HCT116 (cell line): ENCODE measurements at regions not wholly inside any gene's neighbourhood (a gene's known extent, or its start where the extent isn't known, plus 50 kb on each side); places are given as distances from the start of the nearest gene placed in this dataset.

Experiments
- ATAC-seq: fragments of 200-7000 bp; cut with Tn5 transposase; 2 replicates; pipeline ENCODE4 v1.9.1; 2020; ENCODE audit warnings: mild to moderate bottlenecking, moderate library complexity
- BruUV-seq: library from RNA; stranded (reverse); fragments of 400-500 nt; replicated peaks from 2 replicates; lab custom pipeline; 2021; lab: Mats Ljungman, UMichigan
- CTCF ChIA-PET: fragments of 300-600 bp; sonication (Branson Sonifier 250); formaldehyde crosslinking; loops from one replicate; lab custom pipeline; 2021; ENCODE audit warnings: antibody characterized with exemption; lab: Charles Lee
- POLR2A ChIA-PET: fragments of 300-600, 350-600 bp; sonication (Branson Sonifier 250); formaldehyde crosslinking; loops from one replicate; lab custom pipeline; 2021; ENCODE audit warnings: antibody characterized with exemption; lab: Charles Lee
- RAD21 ChIA-PET, 2 experiments: fragments of 300-600 bp; sonication (Branson Sonifier 250); formaldehyde crosslinking; loops; one replicate each; lab custom pipeline; 2023; ENCODE audit warnings: low total read pairs in 2 of 2; ENCODE audit not compliant: uncharacterized antibody in 2 of 2, unreplicated experiment in 2 of 2, low non-redundant PET in 1 of 2; lab: Charles Lee
- DNase-seq: peaks from one replicate; pipeline ENCODE4 v3.0.0-alpha.2; 2010; ENCODE audit warnings: low read depth, low spot score
- H2AFZ ChIP-seq: fragments of 200-600 bp; shearing (Covaris generic), sonication (generic); 2 replicates; pipeline ENCODE4 v1.6.1; 2017; ENCODE audit warnings: low read depth, mixed run types, mixed read lengths, antibody characterized with exemption, low read length; ENCODE audit not compliant: poor library complexity, severe bottlenecking
- H3K27ac ChIP-seq: 2 replicates; pipeline ENCODE4 v1.5.1; 2012; ENCODE audit warnings: low read depth, low read length
- H3K27me3 ChIP-seq: fragments of 200-600 bp; sonication (generic); 2 replicates; pipeline ENCODE4 v1.6.1; 2016; ENCODE audit warnings: mixed run types, low read length, mixed read lengths; ENCODE audit not compliant: insufficient read depth
- H3K36me3 ChIP-seq, 2 experiments: fragments of 200-500 bp in 1 of 2; fragments of 200-600 bp in 1 of 2; sonication (Bioruptor generic) in 1 of 2; sonication (generic) in 1 of 2; 2 replicates each; pipeline versions ENCODE4 v1.5.1 to v1.6.1; 2014 to 2016; ENCODE audit warnings: low read length in 2 of 2, inconsistent platforms in 1 of 2, mixed read lengths in 1 of 2, mixed run types in 1 of 2; ENCODE audit not compliant: insufficient read depth in 2 of 2, control insufficient read depth in 1 of 2
- H3K4me1 ChIP-seq, 2 experiments: fragments of 200-600 bp in 1 of 2; sonication (generic) in 1 of 2; 2 replicates each; pipeline versions ENCODE4 v1.5.1 to v1.6.1; 2012 to 2017; ENCODE audit warnings: low read length in 2 of 2, inconsistent platforms in 1 of 2, mild to moderate bottlenecking in 1 of 2, mixed read lengths in 1 of 2, mixed run types in 1 of 2, moderate library complexity in 1 of 2; ENCODE audit not compliant: insufficient read depth in 2 of 2, control insufficient read depth in 1 of 2
- H3K4me2 ChIP-seq: fragments of 200-600 bp; sonication (generic); 2 replicates; pipeline ENCODE4 v1.6.1; 2017; ENCODE audit warnings: mixed run types, low read length, mixed read lengths
- H3K4me3 ChIP-seq, 2 experiments: fragments of 200-600 bp in 1 of 2; sonication (generic) in 1 of 2; replicated peaks in 1 of 2; 2 replicates each; pipeline ENCODE4 v1.5.1; 2011 to 2016; ENCODE audit warnings: low read length in 2 of 2, control low read depth in 1 of 2, low read depth in 1 of 2, mild to moderate bottlenecking in 1 of 2, mixed read lengths in 1 of 2, mixed run types in 1 of 2
- H3K79me2 ChIP-seq: fragments of 200-600 bp; sonication (generic); 2 replicates; pipeline ENCODE4 v1.6.1; 2017; ENCODE audit warnings: mild to moderate bottlenecking, mixed run types, low read length, moderate library complexity, mixed read lengths; ENCODE audit not compliant: insufficient read depth
- H3K9ac ChIP-seq: fragments of 200-600 bp; sonication (generic); 2 replicates; pipeline ENCODE4 v1.6.1; 2016; ENCODE audit warnings: low read length, mixed read lengths
- H3K9me2 ChIP-seq: fragments of 200-600 bp; sonication (generic), shearing (Covaris generic); 2 replicates; pipeline ENCODE4 v1.6.1; 2017; ENCODE audit warnings: mixed run types, mild to moderate bottlenecking, moderate library complexity; ENCODE audit not compliant: insufficient read depth
- H3K9me3 ChIP-seq, 2 experiments: fragments of 200-500 bp in 1 of 2; fragments of 200-600 bp in 1 of 2; sonication (Bioruptor generic) in 1 of 2; sonication (generic) in 1 of 2; 2 replicates each; pipeline ENCODE4 v1.6.1; 2014 to 2017; ENCODE audit warnings: low read length in 2 of 2, mixed read lengths in 2 of 2, inconsistent platforms in 1 of 2, low read depth in 1 of 2, mild to moderate bottlenecking in 1 of 2, mixed run types in 1 of 2, moderate library complexity in 1 of 2; ENCODE audit not compliant: control insufficient read depth in 1 of 2, insufficient read depth in 1 of 2
- H4K20me1 ChIP-seq: fragments of 200-600 bp; sonication (generic), shearing (Covaris generic); 2 replicates; pipeline ENCODE4 v1.6.1; 2017; ENCODE audit warnings: mixed run types, mild to moderate bottlenecking, moderate library complexity; ENCODE audit not compliant: insufficient read depth
- CBX3 ChIP-seq: IDR thresholded peaks from 2 replicates; pipeline ENCODE4 v1.6.1; 2012; ENCODE audit warnings: low read depth
- CEBPB ChIP-seq: IDR thresholded peaks from 2 replicates; pipeline ENCODE4 v1.6.1; 2012; ENCODE audit warnings: low read depth
- CTCF ChIP-seq, 3 experiments: fragments of 200-600 bp in 1 of 3; sonication (generic) in 1 of 3; IDR thresholded peaks in 2 of 3; conservative IDR thresholded peaks in 1 of 3; 2 replicates each; pipeline ENCODE4 v1.5.1; 2012 to 2017; ENCODE audit warnings: low read depth in 2 of 3, low read length in 2 of 3, antibody characterized with exemption in 1 of 3, borderline replicate concordance in 1 of 3, control low read depth in 1 of 3, mild to moderate bottlenecking in 1 of 3, mixed read lengths in 1 of 3, mixed run types in 1 of 3, moderate library complexity in 1 of 3; ENCODE audit not compliant: insufficient read depth in 1 of 3
- EGR1 ChIP-seq: IDR thresholded peaks from 2 replicates; pipeline ENCODE4 v1.6.1; 2012; ENCODE audit warnings: low read depth
- ELF1 ChIP-seq: IDR thresholded peaks from 2 replicates; pipeline ENCODE4 v1.6.1; 2012; ENCODE audit warnings: low read depth, borderline replicate concordance
- EZH2 ChIP-seq: fragments of 200-600 bp; sonication (generic); IDR thresholded peaks from 2 replicates; pipeline ENCODE4 v1.6.1; 2017; ENCODE audit warnings: antibody characterized with exemption, mixed run types
- EZH2phosphoT487 ChIP-seq: fragments of 200-600 bp; IDR thresholded peaks from 2 replicates; pipeline ENCODE4 v1.6.1; 2018; ENCODE audit warnings: antibody characterized with exemption, borderline replicate concordance
- FOSL1 ChIP-seq: IDR thresholded peaks from 2 replicates; pipeline ENCODE4 v1.6.1; 2012; ENCODE audit warnings: low read depth
- JUND ChIP-seq: IDR thresholded peaks from 2 replicates; pipeline ENCODE4 v1.6.1; 2012
- POLR2A ChIP-seq: IDR thresholded peaks from 2 replicates; pipeline ENCODE4 v1.7.0; 2011; ENCODE audit warnings: borderline replicate concordance; ENCODE audit not compliant: insufficient read depth, insufficient read length; ENCODE audit errors: extremely low read depth
- SIN3A ChIP-seq: IDR thresholded peaks from 2 replicates; pipeline ENCODE4 v1.6.1; 2012; ENCODE audit warnings: low read depth
- SP1 ChIP-seq: IDR thresholded peaks from 2 replicates; pipeline ENCODE4 v1.6.1; 2012; ENCODE audit warnings: low read depth
- TCF7L2 ChIP-seq: IDR thresholded peaks from 2 replicates; pipeline ENCODE4 v1.7.0; 2011; ENCODE audit warnings: borderline replicate concordance, inconsistent platforms; ENCODE audit not compliant: insufficient read depth, insufficient read length; ENCODE audit errors: extremely low read depth
- ZFX ChIP-seq: fragments of 450-650 bp; IDR thresholded peaks from 2 replicates; pipeline ENCODE4 v1.6.1; 2017
- ZNF274 ChIP-seq: fragments of 200-500 bp; sonication (Bioruptor generic); IDR thresholded peaks from 2 replicates; pipeline ENCODE4 v1.6.1; 2014; ENCODE audit warnings: mild to moderate bottlenecking, low read depth, low read length, inconsistent platforms
- intact Hi-C: fragments of 100-400 bp; cut with micrococcal nuclease; formaldehyde crosslinking; loops from 2 replicates; pipeline ENCODE4 v1.10.0; 2022
- TF ChIP-seq, protein P1 (sequence below): IDR thresholded peaks from 2 replicates; pipeline ENCODE4 v1.6.1; 2012
- TF ChIP-seq, protein P2 (sequence below): IDR thresholded peaks from 2 replicates; pipeline ENCODE4 v1.6.1; 2012
- TF ChIP-seq, protein P3 (sequence below): IDR thresholded peaks from 2 replicates; pipeline ENCODE4 v1.6.1; 2011; ENCODE audit warnings: mild to moderate bottlenecking, low read length, moderate library complexity; ENCODE audit not compliant: insufficient replicate concordance; ENCODE audit errors: extremely low read depth

- Histone ChIP-seq H3K27ac (no peak overlapping the region), H3K36me3 (no peaks in the 10 kb centered on the region), H3K9me2 (no peaks in the 10 kb centered on the region), H3K4me3 (no peak overlapping the region), H3K4me1 (no peaks in the 10 kb centered on the region), H3K9ac (no peak overlapping the region), H3K27me3 (no peaks in the 10 kb centered on the region), H3K9me3 (no peaks in the 10 kb centered on the region), H3K79me2 (no peaks in the 10 kb centered on the region), H2AFZ (no peak overlapping the region), H4K20me1 (no peaks in the 10 kb centered on the region), H3K4me2 (no peak overlapping the region)
- TF ChIP-seq CBX3 (no peak), EZH2phosphoT487 (no peak), CTCF (IDR thresholded peaks at IDR 0.05 in 2 of 3, conservative IDR thresholded peaks at IDR 0.05 in 1 of 3; ENCODE audit: borderline replicate concordance in 1 of 3, insufficient read depth in 1 of 3, low read depth in 2 of 3, low read length in 2 of 3) (no peak), EGR1 (no peak), POLR2A (no peak), ZNF274 (no peak), CEBPB (no peak), ZFX (no peak), ELF1 (no peak), EZH2 (no peak), TCF7L2 (no peak), JUND (no peak), FOSL1 (no peak), SIN3A (no peak), SP1 (no peak)
- TF ChIP-seq, protein P1, sequence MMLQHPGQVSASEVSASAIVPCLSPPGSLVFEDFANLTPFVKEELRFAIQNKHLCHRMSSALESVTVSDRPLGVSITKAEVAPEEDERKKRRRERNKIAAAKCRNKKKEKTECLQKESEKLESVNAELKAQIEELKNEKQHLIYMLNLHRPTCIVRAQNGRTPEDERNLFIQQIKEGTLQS = no peak
- TF ChIP-seq, protein P2, sequence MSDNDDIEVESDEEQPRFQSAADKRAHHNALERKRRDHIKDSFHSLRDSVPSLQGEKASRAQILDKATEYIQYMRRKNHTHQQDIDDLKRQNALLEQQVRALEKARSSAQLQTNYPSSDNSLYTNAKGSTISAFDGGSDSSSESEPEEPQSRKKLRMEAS = no peak
- TF ChIP-seq, protein P3, sequence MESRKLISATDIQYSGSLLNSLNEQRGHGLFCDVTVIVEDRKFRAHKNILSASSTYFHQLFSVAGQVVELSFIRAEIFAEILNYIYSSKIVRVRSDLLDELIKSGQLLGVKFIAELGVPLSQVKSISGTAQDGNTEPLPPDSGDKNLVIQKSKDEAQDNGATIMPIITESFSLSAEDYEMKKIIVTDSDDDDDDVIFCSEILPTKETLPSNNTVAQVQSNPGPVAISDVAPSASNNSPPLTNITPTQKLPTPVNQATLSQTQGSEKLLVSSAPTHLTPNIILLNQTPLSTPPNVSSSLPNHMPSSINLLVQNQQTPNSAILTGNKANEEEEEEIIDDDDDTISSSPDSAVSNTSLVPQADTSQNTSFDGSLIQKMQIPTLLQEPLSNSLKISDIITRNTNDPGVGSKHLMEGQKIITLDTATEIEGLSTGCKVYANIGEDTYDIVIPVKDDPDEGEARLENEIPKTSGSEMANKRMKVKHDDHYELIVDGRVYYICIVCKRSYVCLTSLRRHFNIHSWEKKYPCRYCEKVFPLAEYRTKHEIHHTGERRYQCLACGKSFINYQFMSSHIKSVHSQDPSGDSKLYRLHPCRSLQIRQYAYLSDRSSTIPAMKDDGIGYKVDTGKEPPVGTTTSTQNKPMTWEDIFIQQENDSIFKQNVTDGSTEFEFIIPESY = no peak
- ChIA-PET CTCF (no interaction called here), RAD21 (no interaction called here), POLR2A (no interaction called here)
- ATAC-seq (no peak), DNase-seq (no peak)
- BruUV-seq = no TSS peak
- intact Hi-C loops = no loop called here
Measured at GRCh38 chr4:24240655-24241054, 343.7 kb downstream of the DHX15 start.
